GM20431 (cell line): ENCODE measurements at regions not wholly inside any gene's neighbourhood (a gene's known extent, or its start where the extent isn't known, plus 50 kb on each side); places are given as distances from the start of the nearest gene placed in this dataset.

Experiments
- in situ Hi-C: fragments of 300-500 bp; cut with MseI, MboI; formaldehyde crosslinking; loops from one replicate; pipeline ENCODE4 v1.15.0; 2020; ENCODE audit warnings: low sequenced_read_pairs; ENCODE audit not compliant: unreplicated experiment

GRCh38 chr16:64481497-64481896 is 640.4 kb downstream of the CDH11 start:
- in situ Hi-C loops, result no loop called here

DNA sequence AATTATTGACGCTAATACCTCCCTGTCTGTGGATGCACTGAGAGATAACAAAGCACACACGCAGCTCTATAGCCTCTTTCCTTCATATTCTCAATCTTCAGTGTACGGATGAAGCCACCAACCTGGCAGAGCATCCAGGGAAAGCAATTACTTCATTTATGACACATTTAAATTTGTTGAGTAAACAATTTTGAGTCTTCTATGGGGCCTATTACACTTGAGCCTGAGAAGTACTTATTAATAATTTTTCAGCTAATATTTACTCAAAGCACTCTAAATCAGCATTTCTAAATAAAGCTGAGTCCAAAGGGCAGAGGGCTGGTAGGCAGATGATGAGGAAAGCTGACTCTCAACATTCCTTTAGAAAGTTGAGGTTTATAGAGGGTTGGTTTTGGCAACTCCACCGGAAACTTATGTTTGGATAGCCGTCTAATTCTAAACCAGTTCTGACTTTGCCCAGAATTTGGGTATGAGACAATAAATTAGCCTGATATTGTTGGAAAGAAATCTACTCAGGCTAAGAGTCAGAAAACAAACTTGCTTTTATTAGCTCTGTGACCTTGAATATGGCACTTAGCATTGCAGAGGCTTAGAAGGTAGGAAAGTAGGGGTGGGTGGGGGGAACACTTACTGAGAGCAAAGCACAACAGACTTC is 643.5 kb downstream of the CDH11 start:
- in situ Hi-C loops, result no loop called here

- in situ Hi-C loops, result no loop called here
Observed at GRCh38 chr16:64475627-64476351, 646.1 kb downstream of the CDH11 start.

- in situ Hi-C loops, result no loop called here
Observed at GRCh38 chr16:64470916-64471315, 650.9 kb downstream of the CDH11 start.

- in situ Hi-C loops, result no loop called here
Observed at GRCh38 chr16:64469906-64470702, 651.8 kb downstream of the CDH11 start.

DNA sequence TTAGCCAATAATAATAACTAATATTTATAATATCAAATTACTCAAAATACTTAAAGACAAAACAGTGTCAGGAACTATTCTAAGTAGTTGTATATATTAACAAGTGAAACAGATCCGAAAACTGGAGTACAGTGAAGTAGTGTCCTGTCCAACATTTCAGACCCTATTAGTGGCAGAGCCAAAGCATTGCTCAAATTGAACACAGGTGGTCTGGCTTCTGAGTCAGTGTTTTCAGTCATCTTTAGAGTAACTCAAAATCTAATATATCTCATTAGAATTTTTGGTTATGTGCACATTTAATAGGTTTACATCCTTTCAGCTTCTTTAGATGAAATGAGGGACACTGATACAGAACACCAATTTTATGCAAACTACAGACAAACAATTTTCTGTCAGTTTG is 652.5 kb downstream of the CDH11 start:
- in situ Hi-C loops, result no loop called here

DNA sequence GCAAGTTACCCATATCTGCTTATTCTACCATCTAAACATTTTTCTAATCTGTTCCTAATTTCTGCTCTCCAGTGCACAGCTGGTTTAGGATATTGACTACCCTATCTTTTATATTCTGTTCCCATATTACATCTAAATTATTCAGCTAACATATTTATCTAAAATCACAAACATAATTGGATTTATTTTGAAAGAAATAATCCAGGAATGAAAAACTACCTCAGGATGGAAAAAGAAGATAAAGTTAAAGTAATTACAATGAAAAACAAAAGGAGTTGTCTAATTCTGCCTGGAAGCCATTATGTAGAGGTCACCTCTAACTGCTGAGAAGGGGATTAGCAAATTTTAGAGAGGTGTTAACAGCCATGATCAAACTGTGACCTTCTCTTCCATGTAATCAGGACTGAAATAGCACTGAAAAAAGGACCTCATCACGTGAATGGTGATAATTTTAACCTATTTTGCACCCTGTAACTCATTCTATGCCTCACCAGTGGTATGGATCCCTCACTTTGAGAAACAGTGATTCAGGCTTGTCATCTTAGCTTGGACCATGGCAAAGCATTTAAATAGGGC is 653.3 kb downstream of the CDH11 start:
- in situ Hi-C loops, result no loop called here

DNA sequence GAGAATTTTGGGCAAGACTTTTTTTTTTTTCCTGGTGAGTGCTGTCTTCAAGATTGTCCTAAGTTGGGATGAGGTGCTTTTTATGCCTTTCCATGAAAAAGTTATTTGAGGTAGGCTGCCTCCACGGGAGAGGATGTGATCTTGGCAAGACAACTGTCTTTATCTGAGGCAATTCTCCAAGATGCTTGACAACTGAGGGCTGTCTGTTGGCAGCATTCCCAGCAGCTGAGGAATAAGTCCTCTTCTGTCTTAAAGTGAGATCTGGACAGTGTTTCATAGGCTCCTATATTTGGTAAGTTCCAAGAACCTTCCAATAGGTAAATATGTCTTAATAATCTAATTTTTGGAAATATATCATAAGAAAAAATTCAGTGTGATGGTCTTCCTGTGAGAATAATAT is 662.0 kb downstream of the CDH11 start:
- in situ Hi-C loops, result no loop called here

DNA sequence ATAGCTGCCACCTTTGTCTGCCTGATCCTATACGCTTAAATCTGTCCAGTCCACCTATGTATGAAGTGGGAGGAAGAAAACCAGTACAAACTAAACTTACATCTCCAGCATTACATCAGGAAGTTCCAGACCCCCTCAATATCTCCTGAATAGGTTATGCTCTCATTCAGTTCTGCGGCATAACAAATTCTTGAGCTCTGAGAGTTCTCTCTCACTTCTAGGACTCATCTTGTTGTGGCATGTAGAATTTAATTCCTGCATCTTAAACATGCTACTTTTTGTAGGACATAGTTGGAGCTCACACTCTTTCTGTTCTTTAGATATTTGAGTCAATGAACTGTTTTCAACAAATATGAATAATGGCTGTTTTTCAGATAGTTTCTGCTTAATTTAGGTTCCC is 662.5 kb downstream of the CDH11 start:
- in situ Hi-C loops, result no loop called here

GRCh38 chr16:64455275-64455674 is 666.6 kb downstream of the CDH11 start:
- in situ Hi-C loops, result no loop called here

DNA sequence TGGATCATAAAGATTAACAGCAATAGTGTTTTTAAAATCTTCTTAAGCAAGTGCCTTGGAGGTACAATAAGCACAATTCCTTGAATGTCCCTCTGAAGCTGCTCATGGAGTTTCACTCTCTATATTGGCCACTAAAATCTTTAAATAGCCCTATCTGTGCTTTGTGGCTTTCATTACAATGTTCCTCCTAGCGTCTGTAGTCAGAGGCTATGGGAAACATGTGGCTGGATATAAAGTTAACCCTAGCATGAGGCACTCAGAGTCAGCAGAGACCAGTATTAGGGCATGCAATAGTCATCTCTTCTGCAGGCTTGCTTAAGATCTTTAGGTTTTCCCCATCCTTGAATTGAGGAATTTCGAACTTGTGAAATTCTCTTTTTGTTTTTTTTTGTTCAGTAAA is 668.2 kb downstream of the CDH11 start:
- in situ Hi-C loops, result no loop called here

DNA sequence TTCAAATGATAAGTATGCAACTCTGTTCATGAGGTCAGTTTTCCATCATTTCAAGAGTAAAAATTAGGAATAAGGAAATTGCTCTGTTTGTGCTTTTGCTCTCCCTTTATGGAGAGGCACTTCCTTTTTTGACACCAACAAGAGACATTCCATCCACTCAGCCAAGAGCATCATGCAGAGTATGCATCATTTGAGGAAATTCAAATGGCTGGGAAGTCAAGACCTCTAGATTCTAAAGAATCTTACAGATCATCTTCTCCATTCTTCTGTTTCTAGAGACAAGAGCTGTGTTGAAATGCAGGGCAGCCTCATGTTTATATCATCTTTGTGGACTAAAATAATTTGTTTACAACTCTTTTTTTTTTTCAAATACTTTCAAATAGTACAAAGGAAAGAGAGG is 669.4 kb downstream of the CDH11 start:
- in situ Hi-C loops, result no loop called here

- in situ Hi-C loops, result no loop called here
Observed at GRCh38 chr16:64450177-64450576, 671.7 kb downstream of the CDH11 start.

GRCh38 chr16:64449506-64449905 is 672.4 kb downstream of the CDH11 start:
- in situ Hi-C loops, result no loop called here

DNA sequence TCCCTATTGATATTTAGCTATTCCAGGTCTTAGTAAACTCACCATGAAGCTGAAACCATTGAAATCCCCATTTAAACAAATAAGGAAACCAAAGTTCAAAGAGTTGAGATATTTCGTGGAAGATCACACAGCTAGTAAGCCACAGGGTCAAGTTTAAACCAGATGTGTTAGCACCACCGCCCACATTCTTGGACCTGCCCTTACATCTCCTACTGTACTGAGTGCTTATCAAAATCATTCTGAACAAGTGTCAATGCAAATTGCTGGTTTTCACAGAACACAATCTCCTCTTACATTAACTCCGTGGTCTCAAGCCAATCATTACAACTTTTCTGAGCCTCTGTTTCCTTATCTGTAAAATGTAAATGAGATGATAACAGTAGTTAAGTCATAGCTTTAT is 676.2 kb downstream of the CDH11 start:
- in situ Hi-C loops, result no loop called here

DNA sequence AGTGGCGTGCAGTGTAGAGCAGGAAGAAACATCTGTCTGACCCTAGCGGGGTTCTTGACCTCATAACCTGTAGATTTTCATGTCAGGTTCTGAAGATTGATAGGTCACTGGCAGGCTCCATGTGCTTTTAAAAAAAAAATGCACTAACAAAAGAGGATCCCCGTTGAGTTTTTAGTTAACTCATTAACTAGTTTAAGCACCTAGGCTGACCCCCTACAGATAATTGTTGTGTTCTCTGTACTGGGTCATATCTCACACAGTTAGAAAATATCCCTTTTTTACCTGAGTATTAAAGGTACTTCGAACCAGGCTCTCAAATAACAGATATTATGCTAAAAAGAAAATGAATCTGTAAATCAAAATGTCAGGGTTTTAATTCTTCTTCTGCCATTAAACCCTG is 676.6 kb downstream of the CDH11 start:
- in situ Hi-C loops, result no loop called here

- in situ Hi-C loops, result no loop called here
Observed at GRCh38 chr16:64440421-64440831, 681.4 kb downstream of the CDH11 start.

DNA sequence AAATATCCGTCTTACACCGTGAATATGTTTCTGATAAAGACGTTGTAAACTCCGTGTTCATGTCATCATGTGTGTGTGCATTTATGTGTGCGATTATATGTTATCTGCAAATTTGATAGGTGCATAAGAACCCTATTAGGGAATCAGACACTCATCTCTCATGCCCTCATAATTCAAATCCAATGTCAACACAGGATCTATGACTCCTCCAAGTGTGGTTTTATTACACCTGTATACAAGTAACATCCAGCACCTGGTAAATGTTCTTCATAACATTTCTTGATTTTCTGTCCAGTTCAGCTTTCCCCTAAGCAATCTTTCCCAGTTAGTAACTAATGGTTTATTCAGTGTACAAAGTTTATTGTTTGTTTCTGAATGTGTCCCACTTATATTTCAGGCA is 681.9 kb downstream of the CDH11 start:
- in situ Hi-C loops, result no loop called here

DNA sequence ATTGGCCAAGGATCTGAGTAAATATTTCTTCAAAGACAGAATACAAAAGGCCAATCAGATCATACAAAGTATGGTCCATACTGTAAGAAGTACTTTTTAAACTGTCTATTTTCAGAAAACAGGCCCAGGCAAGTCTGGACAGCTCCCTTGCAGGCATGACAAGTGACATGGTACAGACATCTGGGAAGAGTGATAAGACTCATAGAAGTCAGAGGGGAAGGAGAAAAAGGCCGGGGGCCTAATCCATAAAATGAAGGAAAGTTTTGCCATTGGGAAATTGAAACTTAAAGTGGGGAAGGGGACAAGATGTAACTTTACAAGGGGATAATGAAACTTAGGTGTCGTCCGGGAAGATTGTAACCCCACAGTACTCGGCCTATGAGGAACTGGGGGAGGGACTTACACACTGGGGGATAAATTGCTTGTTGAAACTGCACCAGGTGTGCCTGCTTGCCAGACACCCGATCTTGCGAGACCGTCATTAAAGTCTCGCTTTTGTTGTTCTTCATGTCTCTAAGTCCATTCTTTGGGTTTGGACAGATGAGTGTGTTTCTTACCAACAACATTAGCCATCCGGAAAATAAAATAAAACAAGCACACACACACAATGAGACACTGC is 684.0 kb downstream of the CDH11 start:
- in situ Hi-C loops, result no loop called here

DNA sequence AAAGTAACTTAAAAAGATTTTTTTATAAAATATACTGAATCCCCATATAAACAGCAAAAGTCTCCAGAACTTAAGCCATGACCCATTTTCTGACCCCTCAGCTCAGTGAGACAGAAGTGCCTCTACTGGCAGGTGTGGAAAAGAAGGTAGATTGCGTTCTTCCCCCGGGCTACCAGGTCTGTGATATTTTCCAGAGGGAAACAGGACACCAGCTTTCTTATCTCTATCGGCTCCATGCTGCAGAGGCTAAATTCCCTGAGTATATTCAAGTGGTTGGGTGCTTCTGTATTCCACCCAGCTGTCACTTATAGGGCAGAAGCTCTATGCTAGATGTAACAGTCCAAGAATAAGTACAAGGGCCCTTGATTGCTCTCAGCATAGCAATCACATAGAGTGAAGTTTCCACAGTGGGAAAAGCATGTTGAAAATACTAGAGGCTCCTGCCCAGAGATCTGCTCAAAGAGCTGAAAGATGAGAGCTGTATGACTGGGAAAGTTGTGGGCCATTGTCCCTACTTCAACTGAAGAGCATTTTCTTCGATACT is 687.3 kb downstream of the CDH11 start:
- in situ Hi-C loops, result no loop called here
